GM23338 (cell line): ENCODE measurements at regions not wholly inside any gene's neighbourhood (a gene's known extent, or its start where the extent isn't known, plus 50 kb on each side); places are given as distances from the start of the nearest gene placed in this dataset.

Source experiments
- ATAC-seq: fragments of 200-7000 bp; cut with Tn5 transposase; 3 replicates; pipeline ENCODE4 v1.9.1; 2020
- DNase-seq: peaks from one replicate; pipeline ENCODE4 v3.0.0-alpha.2; 2015; ENCODE audit warnings: low spot score
- H2AFZ ChIP-seq: fragments of 200-600 bp; sonication (generic); 2 replicates; pipeline ENCODE4 v1.8.0; 2016; ENCODE audit warnings: antibody characterized with exemption, mild to moderate bottlenecking, moderate library complexity
- H3F3A ChIP-seq: fragments of 200-600 bp; sonication (generic); replicated peaks from 2 replicates; pipeline ENCODE4 v1.8.0; 2017; ENCODE audit warnings: antibody characterized with exemption, mixed run types, low read depth
- H3K27ac ChIP-seq: fragments of 200-600 bp; sonication (generic); 2 replicates; pipeline ENCODE4 v1.6.1; 2016; ENCODE audit warnings: low read depth
- H3K27me3 ChIP-seq: fragments of 200-600 bp; sonication (generic); 2 replicates; pipeline ENCODE4 v1.8.0; 2016; ENCODE audit warnings: mild to moderate bottlenecking, mixed run types, moderate library complexity; ENCODE audit not compliant: insufficient read depth
- H3K36me3 ChIP-seq: fragments of 200-600 bp; sonication (generic); 2 replicates; pipeline ENCODE4 v1.8.0; 2016; ENCODE audit warnings: mild to moderate bottlenecking; ENCODE audit not compliant: insufficient read depth
- H3K4me1 ChIP-seq: fragments of 200-600 bp; sonication (generic); 2 replicates; pipeline ENCODE4 v1.8.0; 2016; ENCODE audit warnings: mild to moderate bottlenecking, moderate library complexity; ENCODE audit not compliant: insufficient read depth
- H3K4me2 ChIP-seq: fragments of 200-600 bp; sonication (generic); 2 replicates; pipeline ENCODE4 v1.7.1; 2017; ENCODE audit warnings: mixed run types
- H3K4me3 ChIP-seq: fragments of 200-600 bp; sonication (generic); 2 replicates; pipeline ENCODE4 v1.6.1; 2016; ENCODE audit warnings: mixed run types
- H3K79me2 ChIP-seq: fragments of 200-600 bp; sonication (generic); replicated peaks from 2 replicates; pipeline ENCODE4 v1.8.0; 2017; ENCODE audit warnings: mild to moderate bottlenecking; ENCODE audit not compliant: insufficient read depth
- H3K9me2 ChIP-seq: fragments of 200-600 bp; sonication (generic); 2 replicates; pipeline ENCODE4 v1.8.0; 2017; ENCODE audit not compliant: insufficient read depth
- H4K20me1 ChIP-seq: fragments of 200-600 bp; sonication (generic); replicated peaks from 2 replicates; pipeline ENCODE4 v1.8.0; 2017; ENCODE audit warnings: mild to moderate bottlenecking; ENCODE audit not compliant: insufficient read depth
- H3K27ac Mint-ChIP-seq: 2 replicates; pipeline ENCODE4 v1.8.0; 2020; ENCODE audit warnings: inconsistent platforms, mild to moderate bottlenecking, moderate library complexity, mixed read lengths
- H3K27me3 Mint-ChIP-seq: 3 replicates; pipeline ENCODE4 v1.8.0; 2022; ENCODE audit warnings: low read depth, mild to moderate bottlenecking, moderate library complexity, mixed read lengths, inconsistent platforms; ENCODE audit not compliant: insufficient read depth, poor library complexity
- H3K36me3 Mint-ChIP-seq: 3 replicates; pipeline ENCODE4 v1.8.0; 2021; ENCODE audit warnings: low read depth, mild to moderate bottlenecking, inconsistent platforms, moderate library complexity, mixed read lengths
- H3K4me1 Mint-ChIP-seq: 3 replicates; pipeline ENCODE4 v1.8.0; 2020; ENCODE audit warnings: mild to moderate bottlenecking, inconsistent platforms, mixed read lengths
- H3K4me3 Mint-ChIP-seq: 3 replicates; pipeline ENCODE4 v1.8.0; 2021; ENCODE audit warnings: moderate library complexity, mild to moderate bottlenecking, inconsistent platforms, mixed read lengths
- H3K9me3 Mint-ChIP-seq: 3 replicates; pipeline ENCODE4 v1.8.0; 2020; ENCODE audit warnings: moderate library complexity, mild to moderate bottlenecking, inconsistent platforms, mixed read lengths
- CREB1 ChIP-seq: fragments of 250-450 bp; sonication (Bioruptor Pico); IDR thresholded peaks from 2 replicates; pipeline ENCODE4 v1.5.0; 2020; ENCODE audit warnings: low read depth, mild to moderate bottlenecking, moderate library complexity
- CTCF ChIP-seq, 2 experiments: fragments of 200-600 bp in 1 of 2; sonication (generic) in 1 of 2; conservative IDR thresholded peaks; 2 replicates each; pipeline versions ENCODE4 v1.5.1 to v1.6.1; 2016 to 2017; ENCODE audit warnings: antibody characterized with exemption in 2 of 2, low read depth in 2 of 2, mild to moderate bottlenecking in 2 of 2, moderate library complexity in 1 of 2
- ETS1 ChIP-seq: IDR thresholded peaks from 2 replicates; pipeline ENCODE4 v1.6.1; 2016; ENCODE audit warnings: antibody characterized with exemption
- EZH2 ChIP-seq: fragments of 200-600 bp; sonication (generic); IDR thresholded peaks from one replicate; pipeline ENCODE4 v1.8.0; 2017; ENCODE audit warnings: antibody characterized with exemption, mild to moderate bottlenecking, low read depth; ENCODE audit not compliant: unreplicated experiment
- EZH2phosphoT487 ChIP-seq: fragments of 200-600 bp; sonication (generic); IDR thresholded peaks from one replicate; pipeline ENCODE4 v1.8.1; 2018; ENCODE audit warnings: antibody characterized with exemption; ENCODE audit not compliant: unreplicated experiment
- JUNB ChIP-seq: IDR thresholded peaks from one replicate; pipeline ENCODE4 v1.6.1; 2016; ENCODE audit warnings: antibody characterized with exemption; ENCODE audit not compliant: unreplicated experiment
- NANOG ChIP-seq: IDR thresholded peaks from 2 replicates; pipeline ENCODE4 v1.6.1; 2016; ENCODE audit warnings: antibody characterized with exemption, borderline replicate concordance
- POLR2AphosphoS5 ChIP-seq: IDR thresholded peaks from 2 replicates; pipeline ENCODE4 v1.6.1; 2016; ENCODE audit warnings: antibody characterized with exemption, low read depth
- REST ChIP-seq: IDR thresholded peaks from one replicate; pipeline ENCODE4 v1.6.1; 2018; ENCODE audit warnings: antibody characterized with exemption; ENCODE audit not compliant: unreplicated experiment
- STAT1 ChIP-seq: IDR thresholded peaks from one replicate; pipeline ENCODE4 v1.6.1; 2016; ENCODE audit warnings: antibody characterized with exemption; ENCODE audit not compliant: unreplicated experiment
- ZNF114 ChIP-seq: fragments of 250-450 bp; sonication (Bioruptor Pico); IDR thresholded peaks from 2 replicates; pipeline ENCODE4 v1.5.0; 2020; ENCODE audit warnings: mild to moderate bottlenecking, moderate library complexity
- ZNF331 ChIP-seq: fragments of 250-450 bp; sonication (Bioruptor Pico); IDR thresholded peaks from 2 replicates; pipeline ENCODE4 v1.5.0; 2020; ENCODE audit warnings: low read depth, mild to moderate bottlenecking, moderate library complexity
- ZNF462 ChIP-seq: fragments of 250-450 bp; sonication (Bioruptor Pico); IDR thresholded peaks from 2 replicates; pipeline ENCODE4 v1.5.0; 2020; ENCODE audit warnings: mild to moderate bottlenecking, moderate library complexity

GRCh38 chr4:33422656-33423055 lies 2702.5 kb downstream of the PCDH7 start:
- H3K4me3 ChIP-seq = no peak overlapping the region
- H4K20me1 ChIP-seq = no peaks in the 10 kb centered on the region
- no peak overlapping the region for H2AFZ ChIP-seq
- no peak overlapping the region for H3K27ac Mint-ChIP-seq
- 0 out of 2 replicates have a peak, but pooled peaks cover 7% of the 10 kb centered on the region for H3K9me2 ChIP-seq
- no peak for DNase-seq
- no peaks in the 10 kb centered on the region for H3K4me1 Mint-ChIP-seq
- no peaks in the 10 kb centered on the region for H3K4me1 ChIP-seq
- no peaks in the 10 kb centered on the region for H3K27me3 ChIP-seq
- H3K27me3 Mint-ChIP-seq = no peaks in the 10 kb centered on the region
- no peaks in the 10 kb centered on the region for H3F3A ChIP-seq
- no peaks in the 10 kb centered on the region for H3K36me3 ChIP-seq
- no peaks in the 10 kb centered on the region for H3K79me2 ChIP-seq
- no peak for TF ChIP-seq POLR2AphosphoS5
- TF ChIP-seq CREB1 (CRISPR knock-in tag) = no peak
- TF ChIP-seq CTCF (conservative IDR thresholded peaks at IDR 0.05; ENCODE audit: low read depth in 2 of 2) = no peak
- no peak for TF ChIP-seq NANOG
- no peak for TF ChIP-seq ZNF462
- no peak for TF ChIP-seq ZNF331 (CRISPR knock-in tag)
- TF ChIP-seq ZNF114 = no peak
- no peak for TF ChIP-seq EZH2
- TF ChIP-seq JUNB = no peak
- no peak for TF ChIP-seq REST
- TF ChIP-seq STAT1 = no peak
- no peak for TF ChIP-seq EZH2phosphoT487
- no peak for TF ChIP-seq ETS1
- H3K9me3 Mint-ChIP-seq = no peaks in the 10 kb centered on the region
- no peak overlapping the region for H3K4me2 ChIP-seq
- no peak for ATAC-seq
- H3K36me3 Mint-ChIP-seq = no peaks in the 10 kb centered on the region
- H3K4me3 Mint-ChIP-seq = no peak overlapping the region
- H3K27ac ChIP-seq = no peak overlapping the region
